ENCODE measurements at regions not wholly inside any gene's neighbourhood (a gene's known extent, or its start where the extent isn't known, plus 50 kb on each side); places are given as distances from the start of the nearest gene placed in this dataset.

- no peak overlapping the region for H3K4me3 ChIP-seq (ENCODE audit: low read length)
- TF ChIP-seq ZNF274 (IDR thresholded peaks at IDR 0.05; ENCODE audit: low read depth, low read length), result no peak
Observed at GRCh38 chr1:79431340-79431739, 424.8 kb upstream of the ADGRL4 start.

DNA sequence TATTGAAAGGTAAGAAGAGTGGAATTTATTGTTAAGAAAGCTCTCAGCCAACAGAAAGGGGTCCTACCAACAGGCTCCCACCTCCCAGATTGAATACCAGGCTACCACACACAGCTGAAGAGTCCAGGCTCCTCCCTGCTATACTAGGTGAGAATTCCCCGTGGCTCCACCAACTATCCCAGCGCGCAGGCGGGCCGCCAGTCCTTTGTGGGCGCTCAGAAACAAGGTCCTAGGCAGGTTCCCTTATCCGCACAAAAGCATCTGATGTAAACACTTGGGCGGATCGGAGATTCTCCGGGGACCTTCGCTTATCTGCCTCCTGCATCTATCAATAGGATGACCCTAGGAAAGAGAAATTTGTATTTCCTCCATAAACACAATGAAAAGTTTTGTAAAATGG lies 423.9 kb upstream of the ADGRL4 start:
- no peak for TF ChIP-seq ZNF274 (IDR thresholded peaks at IDR 0.05; ENCODE audit: low read depth, low read length)
- H3K4me3 ChIP-seq (ENCODE audit: low read length), result no peak overlapping the region

GRCh38 chr1:79422726-79423125 lies 416.2 kb upstream of the ADGRL4 start:
- H3K4me3 ChIP-seq (ENCODE audit: low read length), result no peak overlapping the region
- TF ChIP-seq ZNF274 (IDR thresholded peaks at IDR 0.05; ENCODE audit: low read depth, low read length), result no peak

DNA sequence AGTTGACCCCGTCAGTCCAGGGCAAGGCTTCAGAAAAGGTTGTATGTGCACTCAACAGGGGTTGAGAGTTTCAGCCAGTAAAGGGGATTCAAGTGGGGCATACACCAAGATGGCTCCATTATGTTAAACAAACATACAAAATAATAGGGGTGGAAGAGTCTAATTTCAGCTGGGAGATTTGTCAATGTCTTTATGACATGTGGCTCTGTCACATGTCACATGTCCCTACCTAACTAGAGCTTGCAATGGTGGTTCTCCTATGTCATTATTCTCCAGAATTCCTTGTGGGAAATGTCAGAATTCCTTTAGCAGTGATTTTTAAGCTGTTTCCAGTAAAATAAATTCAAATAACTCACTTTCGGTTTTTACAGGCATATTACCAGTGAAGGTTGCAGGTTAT lies 392.0 kb upstream of the ADGRL4 start:
- no peak for TF ChIP-seq ZNF274 (IDR thresholded peaks at IDR 0.05; ENCODE audit: low read depth, low read length)

DNA sequence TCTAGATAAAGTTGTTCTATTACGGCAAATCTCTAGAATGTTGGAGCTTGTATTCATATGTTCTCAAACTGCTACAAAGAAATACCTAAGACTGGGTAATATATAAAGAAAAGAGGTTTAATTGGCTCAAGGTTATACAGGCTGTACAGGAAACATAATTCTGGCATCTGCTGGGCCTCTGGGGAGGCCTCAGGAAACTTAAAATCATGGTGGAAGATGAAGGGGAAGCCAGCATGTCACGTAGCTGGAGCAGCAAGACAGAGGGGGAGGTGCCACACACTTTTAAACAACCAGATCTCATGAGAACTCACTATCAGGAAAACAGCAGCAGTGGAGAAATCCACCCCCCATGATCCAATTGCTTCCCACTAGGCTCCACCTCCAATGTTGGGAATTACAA lies 390.4 kb upstream of the ADGRL4 start:
- no peak for TF ChIP-seq ZNF274 (IDR thresholded peaks at IDR 0.05; ENCODE audit: low read depth, low read length)
- H3K4me3 ChIP-seq (ENCODE audit: low read length), result no peak overlapping the region

More for the DNA sequence above, 392.0 kb upstream of the ADGRL4 start:
- H3K4me3 ChIP-seq (ENCODE audit: low read length), result no peak overlapping the region

DNA sequence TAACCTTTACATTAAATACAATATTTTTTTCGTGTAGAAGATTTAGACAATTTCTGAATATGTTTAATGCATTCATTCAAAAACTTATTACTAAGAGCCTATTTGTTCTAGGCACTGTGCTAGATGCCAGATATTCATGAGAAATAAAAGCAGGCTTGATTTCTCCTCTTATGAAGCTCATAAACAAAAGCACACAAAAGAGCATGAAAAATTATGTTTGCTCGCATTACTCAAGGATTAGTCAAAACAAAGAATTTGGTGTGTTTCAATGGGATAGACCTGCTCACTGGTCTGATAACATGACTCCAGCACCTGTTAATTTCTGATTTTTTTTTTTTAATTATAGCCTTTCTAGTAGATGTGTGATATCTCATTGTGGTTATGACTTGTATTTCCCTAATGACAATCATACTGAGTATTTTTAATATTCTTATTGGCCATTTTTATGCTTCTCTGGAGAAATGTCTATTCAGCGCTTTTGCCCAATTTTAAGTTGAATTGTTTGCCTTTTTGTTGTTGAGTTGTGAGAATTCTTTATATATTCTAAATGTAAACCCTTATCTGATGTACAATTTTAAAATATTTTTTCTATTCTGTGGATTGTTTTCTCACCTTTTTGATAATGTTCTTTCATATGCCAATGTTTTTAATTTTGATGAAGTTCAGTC lies 382.3 kb upstream of the ADGRL4 start:
- H3K4me3 ChIP-seq (ENCODE audit: low read length), result no peak overlapping the region
- TF ChIP-seq ZNF274 (IDR thresholded peaks at IDR 0.05; ENCODE audit: low read depth, low read length), result no peak

GRCh38 chr1:79386730-79387129 lies 380.2 kb upstream of the ADGRL4 start:
- TF ChIP-seq ZNF274 (IDR thresholded peaks at IDR 0.05; ENCODE audit: low read depth, low read length), result no peak
- no peak overlapping the region for H3K4me3 ChIP-seq (ENCODE audit: low read length)

DNA sequence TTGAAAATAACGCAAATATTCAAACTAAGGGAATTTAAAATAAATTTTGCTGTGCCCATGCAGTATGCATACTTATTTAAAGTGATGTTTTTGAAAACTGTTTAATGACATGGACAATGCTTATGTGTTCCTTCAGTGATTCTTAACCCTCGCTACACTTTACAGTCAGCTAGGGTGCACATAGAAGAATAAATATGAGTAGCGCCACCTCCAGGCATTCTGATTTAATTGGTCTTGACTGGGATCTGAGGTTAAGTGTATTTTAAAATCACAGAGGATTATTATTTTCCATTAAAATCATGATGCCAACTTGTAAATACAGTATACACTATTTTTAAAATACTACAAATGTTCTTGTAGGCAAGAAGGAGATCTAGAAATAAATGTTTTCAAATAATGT lies 373.5 kb upstream of the ADGRL4 start:
- TF ChIP-seq ZNF274 (IDR thresholded peaks at IDR 0.05; ENCODE audit: low read depth, low read length), result no peak
- H3K4me3 ChIP-seq (ENCODE audit: low read length), result no peak overlapping the region

DNA sequence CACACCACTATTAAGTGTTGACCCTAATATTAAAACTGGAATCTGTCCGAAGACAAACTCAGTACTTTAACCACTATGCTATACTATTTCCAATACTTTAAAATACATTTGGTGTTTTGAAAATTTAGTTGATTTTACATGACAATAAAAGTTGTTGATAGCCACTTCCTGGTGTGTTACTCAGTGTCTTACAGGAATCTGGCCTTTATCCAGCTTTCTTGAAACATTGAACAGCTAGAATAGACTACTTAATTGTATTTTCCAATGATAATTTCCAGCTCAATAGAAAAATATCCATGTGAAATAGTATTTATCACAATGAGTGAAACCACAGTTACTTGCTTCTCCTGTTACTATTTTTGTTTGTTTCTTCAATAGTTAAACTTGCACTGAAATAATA lies 369.6 kb upstream of the ADGRL4 start:
- H3K4me3 ChIP-seq (ENCODE audit: low read length), result no peak overlapping the region
- TF ChIP-seq ZNF274 (IDR thresholded peaks at IDR 0.05; ENCODE audit: low read depth, low read length), result no peak

DNA sequence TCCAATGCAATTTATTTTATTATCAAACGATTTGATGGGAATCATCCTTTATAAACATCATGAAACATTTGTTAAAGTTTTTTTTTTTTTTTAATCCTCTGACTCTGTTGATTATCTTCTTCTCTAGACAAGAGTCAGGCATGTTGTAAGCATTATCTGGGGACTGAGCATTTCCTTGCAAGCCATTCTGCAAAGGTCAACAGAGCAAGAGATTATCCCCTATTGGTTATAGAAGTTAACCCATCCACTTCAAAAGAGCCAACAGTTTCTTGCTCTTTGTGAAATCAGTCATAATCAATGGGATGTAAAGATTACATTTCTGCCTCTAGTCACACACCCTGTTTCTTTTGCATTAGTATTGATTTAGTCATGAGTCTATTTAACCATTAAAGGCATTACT lies 368.8 kb upstream of the ADGRL4 start:
- H3K4me3 ChIP-seq (ENCODE audit: low read length), result no peak overlapping the region
- TF ChIP-seq ZNF274 (IDR thresholded peaks at IDR 0.05; ENCODE audit: low read depth, low read length), result no peak

DNA sequence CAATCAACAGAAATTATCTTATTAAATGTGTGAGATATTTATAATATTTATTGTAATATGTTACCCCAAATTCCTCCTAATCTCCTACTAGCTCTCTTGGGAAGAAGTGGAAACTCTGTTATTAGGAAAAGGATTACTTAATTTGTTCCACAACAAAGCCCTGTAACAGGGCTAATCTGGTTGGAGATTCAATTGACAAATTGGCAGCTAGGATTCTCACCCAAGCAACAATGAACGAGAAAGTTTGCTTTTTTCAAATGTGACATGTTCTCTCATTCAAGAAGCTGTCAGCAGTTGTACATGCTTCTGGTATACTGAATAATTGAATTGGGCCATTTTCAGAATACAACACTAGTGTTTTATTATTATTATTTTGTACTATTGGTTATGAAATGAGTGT lies 367.9 kb upstream of the ADGRL4 start:
- H3K4me3 ChIP-seq (ENCODE audit: low read length), result no peak overlapping the region
- no peak for TF ChIP-seq ZNF274 (IDR thresholded peaks at IDR 0.05; ENCODE audit: low read depth, low read length)

GRCh38 chr1:79373481-79374125 lies 367.1 kb upstream of the ADGRL4 start:
- no peak overlapping the region for H3K4me3 ChIP-seq (ENCODE audit: low read length)
- no peak for TF ChIP-seq ZNF274 (IDR thresholded peaks at IDR 0.05; ENCODE audit: low read depth, low read length)

DNA sequence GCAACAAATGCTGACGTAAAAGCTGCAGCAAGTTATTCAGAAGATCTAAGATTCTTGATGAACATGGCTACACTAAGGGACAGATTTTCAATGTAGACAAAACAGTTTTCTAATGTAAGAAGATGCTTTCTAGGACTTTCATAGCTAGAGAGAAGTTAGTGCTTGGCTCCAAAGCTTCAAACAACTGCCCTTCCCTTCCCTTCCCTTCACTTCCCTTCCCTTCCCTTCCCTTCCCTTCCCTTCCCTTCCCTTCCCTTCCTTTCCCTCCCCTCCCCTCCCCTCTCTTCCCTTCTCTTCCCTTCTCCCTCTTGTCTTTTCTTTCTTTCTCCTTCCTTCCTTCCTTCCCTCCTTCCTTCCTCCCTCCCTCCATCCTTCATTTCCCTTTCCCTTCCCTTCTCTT lies 365.3 kb upstream of the ADGRL4 start:
- TF ChIP-seq ZNF274 (IDR thresholded peaks at IDR 0.05; ENCODE audit: low read depth, low read length), result no peak
- H3K4me3 ChIP-seq (ENCODE audit: low read length), result no peak overlapping the region

DNA sequence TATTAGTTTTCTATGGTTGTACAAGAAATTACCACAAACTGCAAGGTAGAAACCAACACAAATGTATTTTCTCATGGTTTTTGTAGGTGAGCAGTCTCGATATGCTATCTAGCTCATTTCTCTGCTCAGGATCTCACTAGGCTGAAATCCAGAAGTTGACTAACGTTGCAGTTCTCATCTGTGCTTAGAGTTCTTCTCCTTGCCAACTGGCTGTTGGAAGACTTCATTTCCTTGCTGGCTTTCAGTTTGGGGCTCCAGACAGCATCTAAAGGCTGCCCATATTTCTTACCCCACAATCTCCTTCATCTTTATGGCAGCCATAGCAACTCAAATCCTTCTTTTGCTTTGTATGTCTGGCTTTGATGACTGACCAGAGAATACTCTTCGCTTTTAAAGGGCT lies 362.6 kb upstream of the ADGRL4 start:
- no peak overlapping the region for H3K4me3 ChIP-seq (ENCODE audit: low read length)
- TF ChIP-seq ZNF274 (IDR thresholded peaks at IDR 0.05; ENCODE audit: low read depth, low read length), result no peak

DNA sequence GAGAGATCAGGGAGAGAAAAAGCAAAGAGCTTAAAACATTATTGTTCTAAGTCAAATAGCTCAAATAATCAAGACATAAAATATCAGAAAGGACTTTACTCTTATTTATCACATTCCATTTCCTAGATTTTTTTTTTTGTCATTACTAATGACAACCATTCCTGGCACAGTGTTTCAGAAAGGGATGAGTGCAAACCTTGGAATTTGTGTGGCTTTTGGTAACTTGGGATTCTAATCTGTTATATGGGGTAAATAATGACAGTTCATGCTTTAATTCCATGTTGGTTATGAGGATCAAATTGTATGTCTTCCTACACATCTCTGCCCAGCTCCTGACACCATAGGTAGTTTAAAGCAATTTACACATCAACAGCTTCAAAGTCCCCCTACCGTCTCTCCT lies 358.4 kb upstream of the ADGRL4 start:
- no peak for TF ChIP-seq ZNF274 (IDR thresholded peaks at IDR 0.05; ENCODE audit: low read depth, low read length)
- no peak overlapping the region for H3K4me3 ChIP-seq (ENCODE audit: low read length)

DNA sequence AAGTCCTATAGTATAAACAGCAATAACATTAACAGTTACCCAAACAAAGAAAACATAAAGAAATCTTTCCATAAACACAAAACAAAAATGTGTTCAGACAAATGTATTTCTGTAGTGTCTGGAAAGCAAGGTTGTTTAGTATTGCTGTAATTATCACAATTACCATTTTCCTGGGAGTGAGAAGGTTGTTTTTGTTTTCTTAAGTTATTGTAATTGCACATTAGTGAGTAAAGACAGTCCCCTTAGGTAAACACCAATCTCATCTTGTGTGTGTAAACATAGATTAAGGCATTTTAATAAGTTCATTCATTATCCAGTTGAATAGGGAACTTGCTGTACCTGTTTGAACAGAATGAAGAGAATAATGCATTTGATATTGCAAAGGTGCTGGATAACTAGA lies 356.9 kb upstream of the ADGRL4 start:
- no peak for TF ChIP-seq ZNF274 (IDR thresholded peaks at IDR 0.05; ENCODE audit: low read depth, low read length)
- no peak overlapping the region for H3K4me3 ChIP-seq (ENCODE audit: low read length)
